NCI-H146 treated with DMSO at 0.1 percent for 48 hours (cell line): ENCODE measurements at regions not wholly inside any gene's neighbourhood (a gene's known extent, or its start where the extent isn't known, plus 50 kb on each side); places are given as distances from the start of the nearest gene placed in this dataset.
A peak's percentile ranks its signal among the peaks of the same experiment; 100 is the strongest.

Experiments
- DNase-seq: peaks from one replicate; lab custom pipeline; 2025; ENCODE audit not compliant: unreplicated experiment; lab: John Stamatoyannopoulos, UW

- no peak for DNase-seq
Observed at GRCh38 chr4:18934197-18934596, 912.6 kb upstream of the LCORL start.

GRCh38 chr4:18932730-18933339 lies 911.3 kb upstream of the LCORL start:
- DNase-seq: no peak

DNA sequence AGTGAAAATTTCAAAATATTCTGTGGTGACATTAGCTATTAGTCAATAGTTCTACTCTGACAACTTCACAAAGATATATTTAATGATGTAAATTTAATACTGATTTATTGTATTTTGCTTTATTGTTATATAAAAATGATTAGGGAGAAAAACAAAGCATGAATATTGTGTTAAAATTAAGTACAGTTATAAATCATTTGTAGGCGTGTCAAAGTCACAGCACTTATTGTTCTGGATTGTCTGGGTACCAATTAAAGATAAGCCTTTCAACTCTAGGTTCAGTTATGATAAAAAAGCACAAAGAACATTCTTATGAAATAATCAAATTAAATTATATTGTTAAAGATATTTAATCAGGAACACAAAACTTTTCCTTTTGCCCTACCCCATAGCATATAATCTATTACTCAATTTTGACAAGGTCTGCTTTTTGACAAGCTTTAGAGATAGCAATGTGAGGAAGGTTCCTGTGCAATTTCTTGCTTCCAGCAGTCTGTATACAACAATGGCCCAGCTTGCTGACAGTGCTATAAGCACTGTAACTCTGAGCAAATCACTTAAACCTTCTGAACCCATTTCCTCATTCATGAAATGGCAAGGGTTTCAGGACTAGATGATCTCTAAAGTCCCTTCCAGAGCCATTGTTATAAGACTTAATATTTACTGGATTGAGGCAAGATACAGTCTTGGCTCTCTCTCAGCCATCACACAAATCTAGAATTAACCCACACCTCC lies 910.3 kb upstream of the LCORL start:
- DNase-seq: no peak

- DNase-seq: no peak
Observed at GRCh38 chr4:18930487-18930886, 908.9 kb upstream of the LCORL start.

DNA sequence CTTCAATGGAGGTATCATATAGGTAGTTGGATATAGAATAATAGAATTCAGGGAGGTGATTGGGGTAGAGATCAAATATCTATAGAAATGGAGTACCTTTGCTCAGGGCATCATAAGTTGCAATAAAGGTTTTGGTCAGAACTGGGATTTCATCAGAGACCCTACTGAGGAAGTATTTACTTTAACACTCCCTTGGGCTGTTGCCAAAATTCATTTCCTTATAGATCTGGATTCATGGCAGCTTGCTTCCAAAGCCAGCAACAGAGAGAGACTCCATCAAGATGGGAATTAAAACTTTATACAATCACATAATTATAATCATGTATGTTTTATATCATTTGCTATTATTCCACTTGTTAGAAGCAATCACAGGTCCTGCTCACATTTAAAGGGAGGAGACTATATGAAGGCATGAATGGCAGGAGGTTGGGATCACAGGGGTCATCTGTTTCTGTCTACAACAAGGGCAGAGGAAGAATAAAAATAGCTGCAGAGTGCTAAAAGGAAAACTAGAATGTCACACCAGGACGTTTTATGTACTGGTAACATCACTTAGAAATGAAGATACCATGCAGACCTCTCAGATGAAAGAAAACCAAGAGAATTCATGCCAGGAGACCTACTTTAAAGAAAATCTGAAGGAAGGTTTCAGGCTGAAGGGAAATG lies 902.1 kb upstream of the LCORL start:
- DNase-seq: no peak

DNA sequence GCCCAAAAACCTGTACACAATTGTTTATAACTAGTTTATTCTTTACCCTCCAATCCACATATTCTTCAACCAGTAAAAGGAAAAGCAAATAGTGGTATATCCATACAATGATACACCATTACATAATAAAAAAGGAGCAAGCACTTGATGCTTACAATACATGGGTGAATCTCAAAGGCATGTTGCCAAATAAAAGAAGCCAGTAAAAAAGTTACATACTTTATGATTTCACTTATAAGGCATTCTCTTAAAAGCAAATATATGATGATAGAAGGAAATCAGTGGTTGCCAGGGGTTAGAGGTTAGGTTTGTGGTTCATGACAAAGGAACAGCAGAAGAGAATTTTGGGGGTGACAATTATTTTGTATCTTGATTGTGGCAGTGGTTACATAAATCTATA lies 896.1 kb upstream of the LCORL start:
- DNase-seq: no peak

DNA sequence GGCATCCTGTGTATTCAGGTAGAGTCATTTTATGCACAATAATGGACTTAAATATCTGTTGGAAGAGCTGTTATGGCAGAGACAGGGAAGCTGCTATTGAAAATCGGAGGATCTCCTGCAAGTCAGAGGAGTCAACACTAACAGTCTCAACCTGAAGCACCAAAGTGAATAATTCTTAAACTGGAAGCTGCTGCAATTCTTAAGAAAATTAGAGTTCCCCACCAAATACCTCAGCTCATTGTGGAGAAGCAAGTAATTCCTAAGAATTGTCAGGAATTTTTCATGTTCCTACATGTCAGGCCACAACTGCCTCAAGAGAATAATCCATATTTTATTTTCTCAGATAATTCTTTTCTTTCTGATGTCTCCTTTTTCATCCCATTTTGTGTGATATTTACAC lies 892.6 kb upstream of the LCORL start:
- DNase-seq: no peak

DNA sequence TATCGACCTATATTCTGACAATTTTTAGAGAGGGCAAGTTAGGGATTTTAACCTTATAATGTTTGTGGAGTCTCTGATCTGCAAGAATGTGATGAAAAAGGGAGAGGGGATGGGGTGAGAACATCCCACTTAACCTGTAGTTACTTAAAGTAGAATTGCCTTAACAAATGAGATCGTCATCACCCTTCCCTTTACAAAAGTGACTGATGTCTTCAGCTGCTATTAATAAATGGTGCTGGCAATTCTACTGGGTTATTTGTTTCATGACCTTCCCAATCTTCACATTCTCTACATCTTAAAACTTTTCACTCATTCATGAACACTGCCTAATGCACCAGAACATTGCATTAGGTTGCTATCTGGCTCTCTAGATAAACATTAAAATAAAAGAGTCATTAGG lies 873.4 kb upstream of the LCORL start:
- no peak for DNase-seq

DNA sequence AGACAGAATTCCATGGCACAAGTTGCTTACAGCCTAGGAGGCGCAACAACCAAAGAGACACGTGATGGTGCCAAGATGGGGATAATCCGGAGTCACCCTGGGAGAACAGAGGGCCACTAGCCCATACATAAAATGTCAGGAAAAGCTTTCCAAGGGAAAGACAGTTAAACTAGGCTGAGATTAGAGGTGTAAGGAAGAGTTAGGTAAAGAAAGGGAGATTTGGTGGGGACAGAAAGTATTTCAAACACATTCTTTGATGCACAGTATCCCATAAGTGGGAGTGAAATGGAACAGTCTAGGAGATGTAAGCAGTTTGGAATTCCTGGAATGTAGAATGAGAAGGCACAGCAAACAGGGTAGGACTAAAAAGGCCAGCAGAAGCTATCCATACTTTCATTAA lies 860.9 kb upstream of the LCORL start:
- no peak for DNase-seq

DNA sequence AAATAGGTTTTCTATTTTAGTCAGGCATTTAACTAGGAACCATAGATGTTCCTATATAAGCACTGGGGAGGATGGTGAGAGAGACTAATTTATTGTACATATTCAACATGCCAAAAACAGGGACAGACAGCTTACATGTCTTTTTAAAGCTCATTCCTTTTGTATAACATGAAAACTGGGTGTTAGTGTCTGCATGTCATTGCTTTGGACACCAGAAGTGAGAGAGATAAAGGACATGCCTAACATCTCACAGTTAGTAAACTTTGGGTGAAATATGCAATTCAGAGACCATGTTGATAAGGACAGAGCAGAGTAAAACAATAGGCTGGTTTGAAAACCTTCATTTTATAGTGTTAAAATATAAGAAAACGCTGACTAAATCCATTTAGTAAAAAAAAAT lies 860.0 kb upstream of the LCORL start:
- no peak for DNase-seq

DNA sequence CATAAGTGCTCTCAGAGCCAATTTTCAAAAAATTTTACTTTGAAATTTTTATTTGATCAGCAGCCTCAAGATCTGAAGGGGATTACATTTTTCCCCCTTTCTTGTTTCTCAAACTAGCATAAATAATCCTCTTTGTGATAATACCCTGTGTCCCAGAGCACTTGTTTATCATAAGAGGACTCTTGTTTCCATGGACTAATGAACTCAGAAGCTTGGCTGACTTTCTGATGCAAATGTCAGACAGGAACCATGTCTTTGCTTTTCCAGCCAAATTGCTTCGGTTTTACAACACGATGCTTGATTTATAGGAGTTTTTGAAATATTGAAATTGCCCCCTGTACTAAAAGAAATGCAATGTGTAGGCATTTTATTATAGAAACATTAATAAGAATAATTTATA lies 859.3 kb upstream of the LCORL start:
- no peak for DNase-seq

DNA sequence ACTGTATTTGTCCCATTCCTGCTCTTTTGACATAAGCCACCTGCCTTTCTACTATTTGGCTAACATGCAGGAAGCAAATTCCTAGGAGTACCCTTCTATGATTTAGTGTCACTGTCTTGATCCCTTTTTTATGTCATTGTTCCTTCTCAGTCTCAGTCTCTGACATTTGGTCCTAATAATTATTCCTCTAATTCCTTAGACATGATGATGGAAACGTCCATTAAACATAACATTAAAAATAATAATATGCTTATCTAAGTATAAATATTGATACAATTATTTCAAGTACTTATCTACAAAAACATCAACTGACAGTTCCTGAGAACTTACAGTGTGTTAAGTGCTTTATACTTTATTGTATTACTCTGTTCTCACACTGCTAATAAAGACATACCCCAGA lies 857.0 kb upstream of the LCORL start:
- no peak for DNase-seq

DNA sequence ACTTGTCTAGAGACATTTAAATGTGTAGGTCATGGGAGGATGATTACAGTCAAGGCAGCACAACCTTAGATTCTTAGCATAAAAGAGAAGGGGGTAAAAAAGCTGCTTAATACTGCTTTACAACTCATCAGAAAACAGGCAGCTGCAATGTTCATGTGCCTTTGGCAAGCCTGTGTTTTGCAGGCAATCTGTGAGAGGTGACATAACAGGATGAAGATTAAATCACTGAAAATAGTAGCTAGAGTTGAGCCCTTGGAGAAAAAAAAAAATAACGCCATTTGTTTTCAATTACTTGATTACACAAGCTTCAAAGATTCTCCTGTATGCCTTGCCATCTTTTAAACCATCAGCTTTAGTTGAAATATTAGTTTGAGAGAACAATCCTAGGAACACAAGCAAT lies 847.6 kb upstream of the LCORL start:
- no peak for DNase-seq

DNA sequence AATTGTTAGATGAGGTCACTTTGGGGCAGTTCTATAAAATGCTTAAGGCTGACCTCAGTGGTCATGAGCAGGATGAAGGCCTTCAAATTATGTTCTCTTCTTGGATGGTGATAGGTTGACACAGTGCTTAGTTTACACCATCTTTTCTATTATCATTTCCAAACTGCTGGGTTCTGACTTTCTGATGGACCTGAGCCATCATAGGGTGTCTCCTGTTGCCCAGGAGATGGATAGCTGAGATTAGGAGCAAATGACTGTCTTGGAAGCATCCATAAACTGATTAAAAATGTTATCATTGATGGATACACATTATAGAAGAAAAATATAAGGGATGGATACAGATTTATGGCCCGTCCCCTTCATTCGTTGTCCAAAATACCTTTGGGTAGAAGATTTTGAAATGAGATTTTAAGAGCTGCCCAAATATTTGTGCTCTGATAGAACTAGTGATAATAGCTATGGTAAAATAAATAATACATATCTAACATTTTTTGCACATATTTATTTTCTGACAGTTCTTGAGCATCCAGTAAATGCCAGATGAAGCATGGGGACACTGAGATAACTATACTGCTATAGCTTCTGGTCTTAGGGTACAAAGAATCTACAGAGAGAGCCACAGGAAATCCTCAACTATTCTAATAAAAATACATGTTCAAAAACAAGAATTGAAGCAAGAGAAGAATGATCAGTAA lies 839.4 kb upstream of the LCORL start:
- DNase-seq: no peak

GRCh38 chr4:18859468-18859867 lies 837.9 kb upstream of the LCORL start:
- DNase-seq: no peak

DNA sequence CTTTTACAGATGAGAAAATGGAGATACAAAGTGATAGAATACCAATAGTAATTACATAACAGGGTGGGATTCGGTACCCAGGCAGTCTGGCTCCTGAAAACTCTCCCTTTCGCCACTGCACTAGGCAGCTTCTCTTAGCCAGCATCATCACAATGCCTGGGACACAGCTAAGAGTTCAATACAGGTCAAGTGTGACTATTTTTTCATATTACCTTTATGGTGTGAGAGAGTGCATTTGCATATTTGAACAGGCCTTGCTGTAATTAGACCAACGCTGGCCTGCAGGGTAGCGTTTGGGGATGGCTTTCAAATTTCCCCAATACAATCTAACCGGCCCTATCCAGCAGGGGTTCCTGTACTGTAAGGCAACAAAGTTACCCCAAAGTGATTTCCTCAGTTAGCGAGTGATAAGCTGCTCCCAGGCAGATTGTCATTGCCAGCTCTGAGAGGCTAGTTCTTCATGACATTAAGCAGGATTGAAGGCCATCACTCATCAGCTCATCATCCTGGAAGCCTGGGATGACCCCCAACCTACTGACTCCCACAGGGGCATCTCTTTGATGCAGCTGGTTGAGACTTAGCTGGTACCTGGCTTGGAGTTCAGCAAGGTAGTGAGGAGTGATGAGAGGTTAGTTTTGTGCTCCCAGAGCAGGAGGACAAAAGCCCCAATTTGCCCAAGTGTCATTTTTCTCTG lies 836.8 kb upstream of the LCORL start:
- DNase-seq: no peak

GRCh38 chr4:18850867-18851266 lies 829.3 kb upstream of the LCORL start:
- peak; percentile 64 for DNase-seq

- DNase-seq: no peak
Observed at GRCh38 chr4:18847249-18847890, 825.8 kb upstream of the LCORL start.

GRCh38 chr4:18846313-18846712 lies 824.8 kb upstream of the LCORL start:
- DNase-seq: no peak

DNA sequence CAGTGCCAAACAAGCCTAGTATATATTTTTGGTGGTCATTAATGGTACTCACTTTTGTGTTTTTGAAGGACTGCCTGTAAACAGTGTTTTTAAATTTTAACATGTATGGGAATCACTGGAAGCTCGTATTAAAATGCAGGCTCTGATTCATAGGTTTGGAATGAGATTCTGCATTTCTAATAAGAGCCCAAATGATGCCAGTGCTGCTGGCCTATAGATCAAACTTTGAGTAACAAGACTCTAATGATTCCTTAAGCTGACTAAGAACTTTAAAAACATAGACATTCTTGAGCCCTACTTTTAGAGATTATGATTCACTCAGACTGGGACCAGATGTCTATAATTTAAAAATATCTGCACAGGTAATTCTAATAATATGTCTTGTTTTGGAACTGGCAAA lies 823.2 kb upstream of the LCORL start:
- no peak for DNase-seq

DNA sequence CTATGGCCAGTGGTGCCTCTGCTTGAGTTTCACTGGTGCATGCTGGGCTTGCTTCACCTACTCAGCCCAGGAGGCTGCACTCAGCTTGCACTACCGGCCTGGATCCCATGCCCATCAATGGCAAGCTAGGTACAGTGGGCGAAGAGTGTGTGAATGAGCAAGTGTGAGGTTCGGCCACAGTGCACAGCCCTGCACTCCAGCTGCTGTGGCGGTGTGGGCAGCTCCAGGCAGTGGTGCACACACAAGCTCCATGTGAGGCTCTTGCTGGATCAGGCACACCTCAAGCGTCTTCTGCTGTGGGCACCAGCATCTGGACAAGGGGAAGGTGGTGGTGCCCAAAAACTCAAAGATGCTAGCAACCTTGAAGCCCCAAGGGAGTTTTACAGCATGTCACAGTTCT lies 820.9 kb upstream of the LCORL start:
- no peak for DNase-seq
